CD14-positive monocyte (primary cell): ENCODE measurements at regions not wholly inside any gene's neighbourhood (a gene's known extent, or its start where the extent isn't known, plus 50 kb on each side); places are given as distances from the start of the nearest gene placed in this dataset.

ENCODE experiments used
- DNase-seq, 3 donors: peaks; one replicate each; pipeline ENCODE4 v3.0.0-alpha.2; 2011 to 2022
- H2AFZ ChIP-seq: 2 replicates; pipeline ENCODE4 v1.6.0; 2012; ENCODE audit warnings: mild to moderate bottlenecking, low read depth, low read length, inconsistent platforms; ENCODE audit not compliant: insufficient read depth, poor library complexity, severe bottlenecking
- H3K27ac ChIP-seq, 2 donors: 1 replicate in 1 of 2; 2 replicates in 1 of 2; pipeline ENCODE4 v1.5.1; 2012 to 2013; ENCODE audit warnings: low read length in 2 of 2, control low read depth in 1 of 2, inconsistent platforms in 1 of 2, low read depth in 1 of 2, mild to moderate bottlenecking in 1 of 2
- H3K27me3 ChIP-seq, 2 donors: one replicate each; pipeline versions ENCODE4 v1.6.0 to v1.6.1; 2011 to 2013; ENCODE audit warnings: low read length in 2 of 2; ENCODE audit not compliant: control insufficient read depth in 2 of 2, insufficient read depth in 2 of 2
- H3K36me3 ChIP-seq, 2 donors: replicated peaks in 1 of 2; 1 replicate in 1 of 2; 2 replicates in 1 of 2; pipeline versions ENCODE4 v1.5.1 to v1.6.1; 2012 to 2013; ENCODE audit warnings: low read length in 2 of 2, control low read depth in 1 of 2, inconsistent platforms in 1 of 2, mild to moderate bottlenecking in 1 of 2; ENCODE audit not compliant: insufficient read depth in 2 of 2, control insufficient read depth in 1 of 2
- H3K4me1 ChIP-seq, 2 donors: 1 replicate in 1 of 2; 2 replicates in 1 of 2; pipeline versions ENCODE4 v1.5.1 to v1.6.1; 2012 to 2013; ENCODE audit warnings: low read length in 2 of 2, control low read depth in 1 of 2, inconsistent platforms in 1 of 2, mild to moderate bottlenecking in 1 of 2, moderate library complexity in 1 of 2; ENCODE audit not compliant: insufficient read depth in 2 of 2, control insufficient read depth in 1 of 2
- H3K4me2 ChIP-seq: replicated peaks from 2 replicates; pipeline ENCODE3; 2012; ENCODE audit warnings: low read length, moderate library complexity, mild to moderate bottlenecking; ENCODE audit not compliant: poor library complexity, severe bottlenecking; ENCODE audit errors: extremely low read depth
- H3K4me3 ChIP-seq, 3 experiments: fragments of 200-600 bp in 1 of 3; sonication (generic) in 1 of 3; replicated peaks in 1 of 3; 1 replicate in 2 of 3; 2 replicates in 1 of 3; pipeline ENCODE4 v1.5.1; 2011 to 2013; ENCODE audit warnings: low read length in 3 of 3, mild to moderate bottlenecking in 3 of 3, control low read depth in 2 of 3, low read depth in 2 of 3, inconsistent platforms in 1 of 3, moderate library complexity in 1 of 3
- H3K79me2 ChIP-seq: 2 replicates; pipeline ENCODE4 v1.6.0; 2012; ENCODE audit warnings: mild to moderate bottlenecking, control low read depth, inconsistent platforms, low read length, moderate library complexity; ENCODE audit not compliant: insufficient read depth
- H3K9ac ChIP-seq: 2 replicates; pipeline ENCODE4 v1.6.0; 2017; ENCODE audit warnings: low read length, mild to moderate bottlenecking; ENCODE audit not compliant: insufficient read depth, poor library complexity, severe bottlenecking
- H3K9me3 ChIP-seq, 2 donors: replicated peaks in 1 of 2; 1 replicate in 1 of 2; 2 replicates in 1 of 2; pipeline versions ENCODE4 v1.5.1 to v1.6.1; 2012 to 2013; ENCODE audit warnings: low read length in 2 of 2, control low read depth in 1 of 2; ENCODE audit not compliant: control insufficient read depth in 1 of 2, insufficient read depth in 1 of 2
- H4K20me1 ChIP-seq: 2 replicates; pipeline ENCODE4 v1.6.0; 2012; ENCODE audit warnings: mild to moderate bottlenecking, low read length, control low read depth, moderate library complexity; ENCODE audit not compliant: insufficient read depth
- H3K27ac Mint-ChIP-seq, 7 donors: one replicate each; pipeline ENCODE4 v1.8.0; 2020; ENCODE audit warnings: mild to moderate bottlenecking in 7 of 7, mixed read lengths in 7 of 7, moderate library complexity in 6 of 7, inconsistent platforms in 2 of 7
- H3K27me3 Mint-ChIP-seq, 3 donors: one replicate each; pipeline ENCODE4 v1.8.0; 2021 to 2022; ENCODE audit warnings: low read depth in 3 of 3, mild to moderate bottlenecking in 3 of 3, mixed read lengths in 3 of 3, moderate library complexity in 3 of 3, inconsistent platforms in 1 of 3
- H3K36me3 Mint-ChIP-seq, 2 donors: one replicate each; pipeline ENCODE4 v1.8.0; 2020; ENCODE audit warnings: mixed read lengths in 2 of 2, inconsistent platforms in 1 of 2, mild to moderate bottlenecking in 1 of 2
- H3K4me1 Mint-ChIP-seq: one replicate; pipeline ENCODE4 v1.8.0; 2020; ENCODE audit warnings: mild to moderate bottlenecking, mixed read lengths
- H3K4me3 Mint-ChIP-seq, 2 donors: one replicate each; pipeline ENCODE4 v1.8.0; 2020; ENCODE audit warnings: mild to moderate bottlenecking in 2 of 2, mixed read lengths in 2 of 2, moderate library complexity in 1 of 2
- H3K9me3 Mint-ChIP-seq, 7 donors: one replicate each; pipeline ENCODE4 v1.8.0; 2020 to 2022; ENCODE audit warnings: mixed read lengths in 7 of 7, mild to moderate bottlenecking in 6 of 7, moderate library complexity in 6 of 7, inconsistent platforms in 2 of 7
- WGBS: methylation state at CpG from one replicate; pipeline ENCODE4 v1.1.5; 2013; ENCODE audit warnings: missing lambda C conversion rate; ENCODE audit not compliant: insufficient coverage; 5-methylcytosine and 5-hydroxymethylcytosine counted together
- intact Hi-C, 2 donors: fragments of 100-400 bp; cut with micrococcal nuclease; formaldehyde crosslinking; loops; one replicate each; pipeline versions ENCODE4 v1.15.0 to v1.15.1; 2023
- TF ChIP-seq, protein P1 (sequence below): fragments of 200-600 bp; IDR thresholded peaks from one replicate; pipeline ENCODE4 v1.8.0; 2022; ENCODE audit warnings: antibody characterized with exemption, mild to moderate bottlenecking

DNA sequence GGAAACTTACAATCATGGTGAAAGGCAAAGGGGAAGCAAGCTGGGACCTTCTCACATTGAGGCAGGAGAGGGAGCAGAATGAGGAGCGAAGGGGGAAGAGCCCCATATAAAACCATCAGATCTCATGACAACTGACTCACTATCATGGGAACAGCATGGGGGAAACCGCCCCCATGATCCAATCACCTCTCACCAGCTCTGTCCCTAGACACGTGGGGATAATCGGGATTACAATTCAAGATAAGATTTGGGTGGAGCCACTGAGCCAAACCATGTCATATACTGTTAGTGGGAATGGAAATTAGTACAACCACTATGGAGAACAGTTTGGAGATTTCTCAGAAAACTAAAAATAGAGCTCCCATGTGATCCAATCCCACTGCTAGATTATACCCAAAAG, 163.7 kb downstream of the MANEA start:
- no CpG with 5 or more reads among the region's 4 CpGs for WGBS
- Mint-ChIP-seq H3K27me3 (no peaks in the 10 kb centered on the region), H3K4me1 (no peaks in the 10 kb centered on the region), H3K9me3 (no peaks in the 10 kb centered on the region), H3K27ac (no peak overlapping the region), H3K4me3 (no peak overlapping the region), H3K36me3 (no peaks in the 10 kb centered on the region)
- TF ChIP-seq, protein P1, sequence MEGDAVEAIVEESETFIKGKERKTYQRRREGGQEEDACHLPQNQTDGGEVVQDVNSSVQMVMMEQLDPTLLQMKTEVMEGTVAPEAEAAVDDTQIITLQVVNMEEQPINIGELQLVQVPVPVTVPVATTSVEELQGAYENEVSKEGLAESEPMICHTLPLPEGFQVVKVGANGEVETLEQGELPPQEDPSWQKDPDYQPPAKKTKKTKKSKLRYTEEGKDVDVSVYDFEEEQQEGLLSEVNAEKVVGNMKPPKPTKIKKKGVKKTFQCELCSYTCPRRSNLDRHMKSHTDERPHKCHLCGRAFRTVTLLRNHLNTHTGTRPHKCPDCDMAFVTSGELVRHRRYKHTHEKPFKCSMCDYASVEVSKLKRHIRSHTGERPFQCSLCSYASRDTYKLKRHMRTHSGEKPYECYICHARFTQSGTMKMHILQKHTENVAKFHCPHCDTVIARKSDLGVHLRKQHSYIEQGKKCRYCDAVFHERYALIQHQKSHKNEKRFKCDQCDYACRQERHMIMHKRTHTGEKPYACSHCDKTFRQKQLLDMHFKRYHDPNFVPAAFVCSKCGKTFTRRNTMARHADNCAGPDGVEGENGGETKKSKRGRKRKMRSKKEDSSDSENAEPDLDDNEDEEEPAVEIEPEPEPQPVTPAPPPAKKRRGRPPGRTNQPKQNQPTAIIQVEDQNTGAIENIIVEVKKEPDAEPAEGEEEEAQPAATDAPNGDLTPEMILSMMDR, result no peak
- H3K4me1 ChIP-seq, result no peaks in the 10 kb centered on the region
- intact Hi-C loops, result no loop called here
- no peak overlapping the region for H2AFZ ChIP-seq
- no peak overlapping the region for H3K9ac ChIP-seq
- H3K9me3 ChIP-seq, result no peaks in the 10 kb centered on the region
- H3K4me2 ChIP-seq, result no peak overlapping the region
- no peak overlapping the region for H3K27ac ChIP-seq
- no peak overlapping the region for H3K4me3 ChIP-seq
- no peaks in the 10 kb centered on the region for H3K27me3 ChIP-seq
- H4K20me1 ChIP-seq, result no peaks in the 10 kb centered on the region
- no peak for DNase-seq
- no peaks in the 10 kb centered on the region for H3K36me3 ChIP-seq
- H3K79me2 ChIP-seq, result no peaks in the 10 kb centered on the region

- no peaks in the 10 kb centered on the region for H3K9me3 ChIP-seq
- no peak overlapping the region for H3K27ac Mint-ChIP-seq
- DNase-seq, result no peak
- no peaks in the 10 kb centered on the region for H3K27me3 Mint-ChIP-seq
- no peak overlapping the region for H3K9ac ChIP-seq
- no peak overlapping the region for H3K4me2 ChIP-seq
- H3K27ac ChIP-seq, result no peak overlapping the region
- H4K20me1 ChIP-seq, result no peaks in the 10 kb centered on the region
- no peaks in the 10 kb centered on the region for H3K79me2 ChIP-seq
- no peak overlapping the region for H3K4me3 Mint-ChIP-seq
- intact Hi-C loops, result no loop called here
- H3K36me3 ChIP-seq, result no peaks in the 10 kb centered on the region
- H3K36me3 Mint-ChIP-seq, result no peaks in the 10 kb centered on the region
- H3K4me1 ChIP-seq, result no peaks in the 10 kb centered on the region
- no peaks in the 10 kb centered on the region for H3K9me3 Mint-ChIP-seq
- no peak overlapping the region for H3K4me3 ChIP-seq
- TF ChIP-seq, protein P1, result no peak
- H2AFZ ChIP-seq, result no peak overlapping the region
- H3K27me3 ChIP-seq, result no peaks in the 10 kb centered on the region
- H3K4me1 Mint-ChIP-seq, result no peaks in the 10 kb centered on the region
Observed at GRCh38 chr6:95742767-95743289, 165.5 kb downstream of the MANEA start.
